OCI-LY7 (cell line): ENCODE measurements at regions not wholly inside any gene's neighbourhood (a gene's known extent, or its start where the extent isn't known, plus 50 kb on each side); places are given as distances from the start of the nearest gene placed in this dataset.

ENCODE experiments used
- CTCF ChIP-seq: fragments of 200-600 bp; sonication (generic); conservative IDR thresholded peaks from 2 replicates; pipeline ENCODE4 v1.5.1; 2014; ENCODE audit warnings: mild to moderate bottlenecking, antibody characterized with exemption, low read length, moderate library complexity, mixed read lengths
- EZH2phosphoT487 ChIP-seq: fragments of 200-600 bp; sonication (generic); IDR thresholded peaks from 2 replicates; pipeline ENCODE4 v1.6.1; 2018; ENCODE audit warnings: low read depth, borderline replicate concordance, mild to moderate bottlenecking, mixed run types, antibody characterized with exemption, low read length, moderate library complexity, mixed read lengths

GRCh38 chr2:8581234-8581561, 100.7 kb upstream of the ID2 start:
- TF ChIP-seq CTCF (no peak), EZH2phosphoT487 (no peak)
